HUDEP-2 (cell line): ENCODE measurements at regions not wholly inside any gene's neighbourhood (a gene's known extent, or its start where the extent isn't known, plus 50 kb on each side); places are given as distances from the start of the nearest gene placed in this dataset.
"Not testable (repeated sequence)": the region's sequence is repeated elsewhere in the genome, so short reads cannot be mapped to it uniquely, and the experiment has no call there.

Experiments used
- DNase-seq, 76 experiments: peaks; one replicate each; lab custom pipeline; 2025; ENCODE audit not compliant: unreplicated experiment in 76 of 76; lab: John Stamatoyannopoulos, UW

- no peak for DNase-seq
These were observed 70.1 kb downstream of the FBXO4 start for GRCh38 chr5:41995193-41995592.

DNA sequence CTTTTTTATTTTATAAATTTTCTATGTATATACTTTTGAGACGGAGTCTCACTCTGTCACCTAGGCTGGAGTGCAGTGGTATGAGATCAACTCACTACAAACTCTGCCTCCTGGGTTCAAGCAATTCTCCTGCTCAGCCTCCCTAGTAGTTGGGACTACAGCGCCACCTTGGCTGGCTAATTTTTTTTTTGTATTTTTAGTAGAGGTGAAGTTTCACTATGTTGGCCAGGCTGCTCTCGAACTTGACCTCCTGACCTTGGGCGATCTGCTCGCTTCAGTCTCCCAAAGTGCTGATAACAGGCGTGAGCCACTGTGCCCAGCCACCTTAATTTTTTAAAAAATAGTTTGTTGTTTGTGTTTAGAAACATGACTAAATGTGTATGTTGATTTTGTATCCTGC lies 76.6 kb downstream of the FBXO4 start:
- DNase-seq: no peak

DNA sequence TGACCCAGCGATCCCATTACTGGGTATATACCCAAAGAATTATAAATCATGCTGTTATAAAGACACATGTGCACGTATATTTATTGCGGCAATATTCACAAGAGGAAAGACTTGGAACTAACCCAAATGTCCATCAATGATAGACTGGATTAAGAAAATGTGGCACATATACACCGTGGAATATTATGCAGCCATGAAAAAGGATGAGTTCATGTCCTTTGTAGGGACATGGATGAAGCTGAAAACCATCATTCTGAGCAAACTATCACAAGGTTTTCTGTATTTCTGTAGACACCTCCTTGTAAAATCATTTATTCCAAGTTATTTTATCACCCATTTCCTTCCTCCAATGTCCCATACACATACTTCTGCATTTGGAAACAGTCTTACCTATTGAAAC lies 78.8 kb downstream of the FBXO4 start:
- DNase-seq: not testable (repeated sequence)

- peak in 3 of 76 experiments; percentile 2 to 7 (median 6) for DNase-seq
These were observed 80.6 kb downstream of the FBXO4 start for GRCh38 chr5:42005561-42006153.

DNA sequence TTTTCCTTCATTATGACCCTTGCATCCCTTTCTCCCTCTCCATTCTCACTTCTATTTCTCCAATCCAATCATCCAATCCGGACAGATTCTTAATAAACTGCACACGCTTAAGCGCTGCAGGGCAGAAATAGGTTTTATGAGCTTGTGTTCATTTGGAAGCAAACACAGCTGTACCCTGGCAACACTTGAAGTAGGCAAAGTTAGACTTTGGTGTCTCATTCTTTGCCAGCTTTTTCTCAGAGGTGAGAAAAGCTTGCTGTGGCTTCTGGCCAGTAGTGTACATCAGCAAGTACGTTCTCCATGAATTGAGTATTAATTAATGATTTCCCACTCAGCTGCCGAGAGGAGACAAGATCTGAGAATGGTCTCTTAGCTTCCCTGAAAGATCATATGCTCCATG lies 88.5 kb downstream of the FBXO4 start:
- no peak for DNase-seq

- no peak for DNase-seq
These were observed 90.2 kb downstream of the FBXO4 start for GRCh38 chr5:42015254-42015653.

DNA sequence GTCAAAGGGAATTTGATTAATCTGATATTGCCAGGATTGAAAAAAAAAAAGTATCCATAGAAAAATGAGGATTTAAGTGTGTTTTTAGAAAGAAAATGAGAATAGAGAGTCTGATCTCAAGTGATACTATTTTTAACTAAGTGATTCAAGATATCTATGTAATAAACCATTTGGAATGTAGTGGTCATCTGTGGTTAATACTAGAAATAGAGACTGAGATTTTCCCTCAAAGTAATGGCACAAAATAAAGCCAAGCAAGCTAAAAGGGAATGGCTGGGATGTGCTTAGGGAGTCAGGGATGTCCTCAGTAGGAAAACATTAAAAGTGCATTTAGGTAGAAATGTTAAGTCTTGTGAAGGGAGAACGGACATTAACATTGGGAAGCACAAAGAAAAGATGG lies 90.6 kb downstream of the FBXO4 start:
- DNase-seq: no peak

GRCh38 chr5:42020788-42021530 lies 95.9 kb downstream of the FBXO4 start:
- no peak for DNase-seq

- DNase-seq: no peak
These were observed 96.8 kb downstream of the FBXO4 start for GRCh38 chr5:42021923-42022322.

GRCh38 chr5:42022383-42022972 lies 97.4 kb downstream of the FBXO4 start:
- no peak for DNase-seq

DNA sequence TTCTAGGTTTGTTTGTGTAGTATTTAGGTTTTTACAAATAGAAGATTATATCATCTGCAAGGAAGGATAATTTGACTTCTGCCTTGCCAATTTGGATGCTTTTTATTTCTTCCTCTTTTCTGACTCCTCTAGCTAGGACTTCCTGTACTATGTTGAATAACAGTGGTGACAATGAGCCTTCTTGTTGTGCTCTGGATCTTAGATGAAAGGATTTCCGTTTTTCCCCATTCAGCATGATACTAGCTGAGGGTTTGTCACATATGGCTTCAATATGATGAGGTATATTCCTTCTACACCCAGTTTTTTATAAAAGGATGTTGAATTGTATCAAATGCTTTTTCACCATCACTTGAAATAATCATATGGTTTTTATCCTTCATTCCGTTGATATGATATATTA lies 101.4 kb downstream of the FBXO4 start:
- no peak for DNase-seq

DNA sequence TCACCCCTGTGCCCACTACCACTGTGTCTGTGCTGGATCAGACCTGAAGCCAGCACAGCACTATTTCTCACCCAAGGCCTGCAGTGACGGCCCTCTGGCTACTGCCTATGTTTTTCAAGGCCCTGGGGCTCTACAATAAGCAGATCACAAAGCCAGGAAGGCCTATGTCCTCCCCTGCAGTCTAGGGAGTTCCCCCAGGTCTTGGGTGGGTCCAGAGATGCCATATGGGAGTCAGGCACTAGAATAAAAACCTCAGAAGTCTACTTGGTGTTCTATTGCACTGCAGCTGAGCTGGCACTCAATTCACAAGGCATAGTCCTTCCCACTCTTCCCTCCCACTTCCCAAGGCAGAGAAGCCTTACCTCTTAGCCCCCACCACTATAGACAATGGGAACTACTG lies 107.1 kb downstream of the FBXO4 start:
- DNase-seq: no peak

- DNase-seq: no peak
These were observed 110.4 kb downstream of the FBXO4 start for GRCh38 chr5:42035526-42035925.

- no peak for DNase-seq
These were observed 111.3 kb downstream of the FBXO4 start for GRCh38 chr5:42036379-42036778.

- no peak for DNase-seq
These were observed 112.4 kb downstream of the FBXO4 start for GRCh38 chr5:42037379-42037932.

DNA sequence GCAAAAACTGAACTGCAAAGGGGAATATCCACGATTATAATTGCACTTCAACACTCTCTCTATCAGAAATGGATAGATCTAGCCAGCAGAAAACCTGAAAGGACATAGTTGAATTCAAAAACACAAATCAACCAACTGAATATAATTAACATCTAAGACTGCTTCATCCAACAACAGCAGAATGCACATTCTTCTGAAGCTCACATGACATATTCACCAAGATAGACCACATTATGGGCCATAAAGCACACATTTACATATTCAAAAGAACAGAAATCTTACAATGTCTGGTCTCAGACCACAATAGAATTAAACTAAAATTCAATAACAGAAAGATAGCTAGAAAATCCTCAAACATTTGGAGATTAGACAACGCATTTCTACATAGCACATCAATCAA lies 118.3 kb downstream of the FBXO4 start:
- DNase-seq: no peak

DNA sequence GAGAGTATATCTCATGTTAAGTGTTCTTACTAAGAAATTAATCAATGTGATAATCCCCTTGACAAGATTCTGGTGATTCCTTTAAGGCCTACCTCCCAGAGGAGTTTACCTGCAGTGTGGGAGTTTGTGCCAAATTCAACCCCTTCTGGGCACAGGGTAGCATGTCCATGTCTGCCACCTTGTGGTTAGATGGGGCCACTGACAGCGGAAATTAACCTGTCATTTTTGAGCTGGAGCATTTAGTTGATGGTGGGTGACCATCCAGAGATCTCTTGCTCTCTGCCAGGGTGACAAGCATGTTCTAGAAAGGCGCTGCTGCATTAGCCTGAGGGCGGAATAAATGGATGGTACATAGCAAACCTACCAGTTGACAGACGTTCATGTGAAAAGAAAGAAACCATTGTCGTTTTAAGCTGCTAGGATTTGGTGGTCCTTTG lies 132.2 kb downstream of the FBXO4 start:
- DNase-seq: peak in 53 of 76 experiments; percentile 2 to 66 (median 20)

- no peak for DNase-seq
These were observed 134.2 kb downstream of the FBXO4 start for GRCh38 chr5:42059291-42059690.

DNA sequence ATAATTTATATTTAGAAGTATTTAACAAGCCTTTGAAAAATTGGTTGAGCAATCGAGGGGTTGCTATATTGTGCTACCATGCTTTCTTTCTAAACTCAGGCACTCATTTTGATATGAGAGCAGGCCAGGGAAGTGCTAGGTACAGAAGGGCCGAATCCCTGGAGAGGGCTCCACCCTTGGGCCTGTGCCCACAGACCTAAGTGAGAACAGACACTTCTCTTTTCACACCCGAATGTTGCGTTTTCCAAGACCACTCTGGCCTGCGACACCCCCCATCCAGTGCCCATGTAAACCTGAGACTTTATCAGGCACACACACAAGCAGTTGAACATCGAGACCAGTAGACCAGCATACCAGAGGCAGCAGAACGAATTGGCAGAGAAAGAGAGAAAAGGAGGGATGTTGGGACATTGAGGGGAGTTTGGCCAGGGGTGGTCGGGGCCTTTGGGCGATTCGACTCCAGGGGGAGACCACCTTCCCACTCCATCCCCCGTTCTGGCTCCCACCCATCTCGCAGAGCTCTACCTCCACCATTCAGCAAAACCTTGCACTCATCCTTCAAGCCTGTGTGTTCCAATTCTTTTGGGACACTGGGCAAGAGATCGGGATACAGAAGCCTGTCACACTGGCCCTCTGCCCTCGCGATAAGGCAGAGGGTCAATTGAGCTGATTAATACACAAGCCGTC lies 134.8 kb downstream of the FBXO4 start:
- no peak for DNase-seq

DNA sequence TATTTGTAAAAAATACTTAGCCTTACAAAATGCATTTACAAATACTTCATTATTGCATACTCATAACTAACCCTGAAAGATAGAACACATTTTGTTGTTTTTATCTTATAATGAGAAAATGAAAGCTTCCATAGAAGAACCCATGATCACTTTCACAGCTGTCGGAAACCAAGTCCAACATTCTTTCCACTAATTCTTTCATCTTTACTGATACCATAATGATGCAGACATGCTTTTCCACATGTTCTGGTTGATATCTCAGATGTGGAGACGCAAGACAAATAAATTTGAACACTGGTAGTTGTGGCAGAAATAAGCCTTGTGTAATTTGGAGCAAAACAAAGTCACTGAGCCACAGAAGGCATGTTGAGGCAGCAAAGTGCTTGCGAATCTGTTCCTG lies 136.0 kb downstream of the FBXO4 start:
- no peak for DNase-seq

GRCh38 chr5:42064821-42065220 lies 139.7 kb downstream of the FBXO4 start:
- DNase-seq: no peak
